ENCODE measurements at regions not wholly inside any gene's neighbourhood (a gene's known extent, or its start where the extent isn't known, plus 50 kb on each side); places are given as distances from the start of the nearest gene placed in this dataset.

GRCh38 chr12:110998165-110998564 lies 77.8 kb upstream of the MYL2 start:
- DNase-seq = no peak

DNA sequence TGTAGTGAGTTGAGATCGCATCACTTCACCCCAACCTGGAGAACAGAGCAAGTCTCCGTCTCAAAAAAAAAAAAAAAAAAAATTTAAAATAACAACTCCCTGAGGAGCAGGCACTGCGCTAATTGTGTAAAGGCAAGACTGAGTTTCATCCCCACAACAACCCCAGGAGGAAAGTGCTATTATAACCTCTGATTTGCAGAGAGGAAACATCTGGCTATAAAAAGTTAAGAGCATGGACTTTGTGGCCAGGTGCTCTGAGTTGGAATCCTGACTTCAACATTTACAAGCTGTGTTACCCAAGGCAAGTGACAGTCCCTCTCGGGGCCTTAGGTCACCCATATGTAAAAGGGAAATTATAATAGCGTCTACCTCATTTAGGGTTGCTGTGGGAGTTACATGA lies 76.0 kb upstream of the MYL2 start:
- DNase-seq = no peak

DNA sequence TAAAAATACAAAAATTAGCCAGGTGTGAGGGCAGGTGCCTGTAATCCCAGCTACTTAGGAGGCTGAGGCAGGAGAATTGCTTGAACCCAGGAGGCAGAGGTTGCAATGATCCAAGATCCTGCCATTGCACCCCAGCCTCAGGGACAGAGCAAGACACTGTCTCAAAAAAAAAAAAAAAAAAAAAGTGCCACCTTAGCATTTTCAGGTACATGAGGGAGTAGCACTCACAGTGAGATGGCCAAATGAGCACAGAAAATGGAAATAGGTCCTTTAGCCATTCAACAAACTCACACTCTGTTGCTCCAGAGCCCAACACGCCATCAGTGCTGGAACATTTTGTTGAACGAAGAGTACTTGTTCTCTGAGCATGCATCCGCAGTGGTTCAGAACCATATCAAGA lies 75.2 kb upstream of the MYL2 start:
- DNase-seq = no peak

DNA sequence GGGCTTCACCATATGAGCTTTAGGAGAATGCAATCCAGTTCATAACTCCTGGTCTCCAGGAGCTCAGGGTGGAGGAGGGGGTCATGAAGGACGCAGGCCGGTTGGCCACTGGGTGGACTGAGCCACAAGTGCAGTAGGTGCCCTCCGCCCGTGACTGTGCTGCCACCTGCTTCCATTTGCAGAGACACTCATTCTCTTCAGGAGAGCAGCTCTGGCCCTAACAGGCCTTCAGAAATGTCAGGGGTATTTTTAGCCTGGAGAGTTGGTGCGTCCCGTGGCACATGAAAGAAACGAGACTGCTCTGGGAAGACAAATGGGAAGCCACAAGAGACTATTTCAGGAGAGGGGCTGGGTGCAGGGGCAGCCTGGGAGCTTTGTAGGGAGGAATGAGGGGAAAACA lies 74.6 kb upstream of the MYL2 start:
- DNase-seq = no peak

DNA sequence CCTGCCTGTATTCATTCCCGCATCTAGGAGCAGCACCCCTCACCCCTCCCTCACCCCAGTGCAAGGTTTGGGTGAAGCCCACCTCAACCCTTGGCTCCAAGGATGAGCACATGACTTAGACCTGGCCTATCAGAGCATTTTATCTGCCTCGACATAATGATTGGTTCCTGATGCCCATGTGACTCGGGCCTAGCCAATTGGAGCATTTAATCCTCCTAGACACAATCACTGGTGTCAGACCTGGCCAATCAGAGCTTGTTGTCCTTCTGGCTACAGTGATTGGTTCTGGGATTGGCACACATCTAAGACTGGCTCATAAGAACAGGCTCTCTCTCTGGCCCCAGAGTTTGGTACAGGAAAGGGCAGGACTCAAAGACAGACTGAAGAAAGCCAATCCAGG lies 73.1 kb upstream of the MYL2 start:
- no peak for DNase-seq

DNA sequence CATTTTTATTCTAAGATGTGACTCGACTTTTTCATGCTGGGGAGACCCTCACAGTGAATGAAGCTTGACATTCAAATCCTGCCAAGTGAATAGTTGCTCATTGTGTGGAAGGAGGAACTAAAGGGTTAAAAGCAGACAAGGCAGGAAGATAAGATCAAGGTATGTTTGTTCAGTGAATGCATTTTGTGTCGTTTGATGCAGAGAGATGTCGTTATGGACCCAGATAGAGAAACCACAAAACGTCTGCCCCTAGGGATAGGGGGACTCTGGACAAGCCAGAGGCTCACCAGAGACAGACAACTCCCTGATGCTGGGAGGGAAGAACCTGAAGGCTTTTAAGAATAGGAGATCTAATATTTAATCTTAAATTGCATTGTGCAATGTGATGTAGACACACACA lies 72.5 kb upstream of the MYL2 start:
- DNase-seq = no peak

DNA sequence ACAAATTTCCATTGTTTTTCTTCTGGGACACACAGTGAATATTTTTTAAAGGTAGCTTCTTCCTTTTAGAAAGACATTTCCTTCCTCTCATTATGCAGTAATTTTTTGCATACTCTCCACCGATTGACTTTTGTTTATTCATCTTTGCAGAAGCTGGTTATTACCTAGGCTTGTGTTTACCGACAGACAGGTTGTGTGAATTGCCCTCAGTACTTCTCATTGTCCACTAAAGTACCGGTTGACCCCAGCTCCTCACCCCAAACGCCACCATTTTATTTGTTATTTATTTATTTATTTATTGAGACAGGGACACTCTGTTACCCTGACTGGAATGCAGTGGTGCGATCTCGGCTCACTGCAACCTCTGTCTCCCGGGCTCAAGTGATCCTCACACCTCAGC lies 63.4 kb upstream of the MYL2 start:
- no peak for DNase-seq

- no peak for DNase-seq
These were observed 52.5 kb upstream of the MYL2 start for GRCh38 chr12:110972866-110973265.

- no peak for DNase-seq
These were observed 51.6 kb upstream of the MYL2 start for GRCh38 chr12:110971936-110972335.

- DNase-seq = no peak
These were observed 51.0 kb upstream of the MYL2 start for GRCh38 chr12:110971189-110971920.
